HL-60 (cell line): ENCODE measurements at regions not wholly inside any gene's neighbourhood (a gene's known extent, or its start where the extent isn't known, plus 50 kb on each side); places are given as distances from the start of the nearest gene placed in this dataset.

Experiments
- POLR2AphosphoS5 ChIP-seq: IDR thresholded peaks from 2 replicates; pipeline ENCODE4 v1.6.1; 2012; ENCODE audit warnings: low read depth
- TF ChIP-seq, protein P1 (sequence below): IDR thresholded peaks from one replicate; pipeline ENCODE4 v1.5.1; 2011; ENCODE audit warnings: low read length, control low read depth, inconsistent platforms; ENCODE audit not compliant: insufficient read depth

- TF ChIP-seq, protein P1, sequence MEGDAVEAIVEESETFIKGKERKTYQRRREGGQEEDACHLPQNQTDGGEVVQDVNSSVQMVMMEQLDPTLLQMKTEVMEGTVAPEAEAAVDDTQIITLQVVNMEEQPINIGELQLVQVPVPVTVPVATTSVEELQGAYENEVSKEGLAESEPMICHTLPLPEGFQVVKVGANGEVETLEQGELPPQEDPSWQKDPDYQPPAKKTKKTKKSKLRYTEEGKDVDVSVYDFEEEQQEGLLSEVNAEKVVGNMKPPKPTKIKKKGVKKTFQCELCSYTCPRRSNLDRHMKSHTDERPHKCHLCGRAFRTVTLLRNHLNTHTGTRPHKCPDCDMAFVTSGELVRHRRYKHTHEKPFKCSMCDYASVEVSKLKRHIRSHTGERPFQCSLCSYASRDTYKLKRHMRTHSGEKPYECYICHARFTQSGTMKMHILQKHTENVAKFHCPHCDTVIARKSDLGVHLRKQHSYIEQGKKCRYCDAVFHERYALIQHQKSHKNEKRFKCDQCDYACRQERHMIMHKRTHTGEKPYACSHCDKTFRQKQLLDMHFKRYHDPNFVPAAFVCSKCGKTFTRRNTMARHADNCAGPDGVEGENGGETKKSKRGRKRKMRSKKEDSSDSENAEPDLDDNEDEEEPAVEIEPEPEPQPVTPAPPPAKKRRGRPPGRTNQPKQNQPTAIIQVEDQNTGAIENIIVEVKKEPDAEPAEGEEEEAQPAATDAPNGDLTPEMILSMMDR, result no peak
- TF ChIP-seq POLR2AphosphoS5, result no peak
These were observed 95.9 kb upstream of the PRR20G start for GRCh38 chr3:127383656-127384179.
